ENCODE measurements at regions not wholly inside any gene's neighbourhood (a gene's known extent, or its start where the extent isn't known, plus 50 kb on each side); places are given as distances from the start of the nearest gene placed in this dataset.

DNA sequence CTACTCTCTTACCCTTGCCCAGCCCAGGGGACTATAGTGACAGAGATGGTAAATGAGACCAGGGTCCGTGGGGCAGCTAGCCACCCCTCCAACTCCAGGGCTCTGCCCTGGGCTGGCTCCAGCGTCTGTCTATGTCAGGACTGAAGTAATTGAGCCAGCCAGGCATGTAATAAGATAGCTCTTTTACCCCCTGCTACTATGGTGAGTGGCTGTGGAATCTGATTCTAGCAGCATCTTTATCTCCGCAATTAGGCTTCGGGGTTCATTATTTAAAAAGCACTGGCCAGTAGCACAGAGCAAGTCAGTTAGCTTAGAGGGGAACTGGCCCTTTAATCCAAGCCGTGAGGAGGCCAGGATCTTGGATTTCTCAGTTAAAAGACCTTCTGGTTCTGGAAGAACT lies 123.3 kb upstream of the RAI2 start:
- TF ChIP-seq TCF7L2 (IDR thresholded peaks at IDR 0.05; ENCODE audit: low read depth, low read length): no peak
- TF ChIP-seq NR2F6 (CRISPR knock-in tag; IDR thresholded peaks at IDR 0.05): no peak
- TF ChIP-seq NRF1 (conservative IDR thresholded peaks at IDR 0.05 in 1 of 2, IDR thresholded peaks at IDR 0.05 in 1 of 2): no peak
- TF ChIP-seq, protein P1, sequence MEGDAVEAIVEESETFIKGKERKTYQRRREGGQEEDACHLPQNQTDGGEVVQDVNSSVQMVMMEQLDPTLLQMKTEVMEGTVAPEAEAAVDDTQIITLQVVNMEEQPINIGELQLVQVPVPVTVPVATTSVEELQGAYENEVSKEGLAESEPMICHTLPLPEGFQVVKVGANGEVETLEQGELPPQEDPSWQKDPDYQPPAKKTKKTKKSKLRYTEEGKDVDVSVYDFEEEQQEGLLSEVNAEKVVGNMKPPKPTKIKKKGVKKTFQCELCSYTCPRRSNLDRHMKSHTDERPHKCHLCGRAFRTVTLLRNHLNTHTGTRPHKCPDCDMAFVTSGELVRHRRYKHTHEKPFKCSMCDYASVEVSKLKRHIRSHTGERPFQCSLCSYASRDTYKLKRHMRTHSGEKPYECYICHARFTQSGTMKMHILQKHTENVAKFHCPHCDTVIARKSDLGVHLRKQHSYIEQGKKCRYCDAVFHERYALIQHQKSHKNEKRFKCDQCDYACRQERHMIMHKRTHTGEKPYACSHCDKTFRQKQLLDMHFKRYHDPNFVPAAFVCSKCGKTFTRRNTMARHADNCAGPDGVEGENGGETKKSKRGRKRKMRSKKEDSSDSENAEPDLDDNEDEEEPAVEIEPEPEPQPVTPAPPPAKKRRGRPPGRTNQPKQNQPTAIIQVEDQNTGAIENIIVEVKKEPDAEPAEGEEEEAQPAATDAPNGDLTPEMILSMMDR (IDR thresholded peaks at IDR 0.05 in 2 of 3, conservative IDR thresholded peaks at IDR 0.05 in 1 of 3; ENCODE audit: insufficient read depth in 2 of 3, low read depth in 1 of 3, low read length in 3 of 3): no peak
- TF ChIP-seq FOXA1 (IDR thresholded peaks at IDR 0.05; ENCODE audit: borderline replicate concordance): no peak
- TF ChIP-seq TCF7 (IDR thresholded peaks at IDR 0.05; ENCODE audit: borderline replicate concordance): no peak
- no peak for TF ChIP-seq CEBPB (tag; IDR thresholded peaks at IDR 0.05)
- no peak for TF ChIP-seq HCFC1 (IDR thresholded peaks at IDR 0.05; ENCODE audit: low read depth, low read length)
- TF ChIP-seq GABPB2 (CRISPR knock-in tag; conservative IDR thresholded peaks at IDR 0.05): no peak
- no peak for TF ChIP-seq CREB1 (IDR thresholded peaks at IDR 0.05)
- TF ChIP-seq CREB1 (CRISPR knock-in tag; IDR thresholded peaks at IDR 0.05): no peak

All from K562 (cell line).